NCI-H2196 treated with DMSO at 0.1 percent for 48 hours (cell line): ENCODE measurements at regions not wholly inside any gene's neighbourhood (a gene's known extent, or its start where the extent isn't known, plus 50 kb on each side); places are given as distances from the start of the nearest gene placed in this dataset.

Source experiments
- DNase-seq: peaks from one replicate; lab custom pipeline; 2025; ENCODE audit not compliant: unreplicated experiment; lab: John Stamatoyannopoulos, UW

DNA sequence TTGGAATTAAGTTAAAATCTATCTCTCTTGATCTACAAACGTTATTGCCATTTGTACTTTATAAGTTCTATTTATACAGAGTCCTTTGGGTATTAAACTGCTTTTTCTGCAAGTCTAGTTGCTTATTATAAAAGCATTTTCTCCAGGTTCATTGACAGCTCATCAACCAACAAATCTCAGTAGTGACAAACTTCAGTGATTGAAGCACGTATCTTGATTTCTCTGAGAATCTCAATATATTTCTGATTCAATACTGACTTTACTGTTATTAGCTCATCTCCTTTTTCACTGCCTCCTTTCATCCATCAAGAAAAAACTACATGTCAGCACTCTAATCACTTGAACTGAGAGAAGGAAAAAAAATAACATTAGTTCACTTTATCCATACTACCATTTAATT lies 630.2 kb downstream of the ARAP2 start:
- DNase-seq = no peak

DNA sequence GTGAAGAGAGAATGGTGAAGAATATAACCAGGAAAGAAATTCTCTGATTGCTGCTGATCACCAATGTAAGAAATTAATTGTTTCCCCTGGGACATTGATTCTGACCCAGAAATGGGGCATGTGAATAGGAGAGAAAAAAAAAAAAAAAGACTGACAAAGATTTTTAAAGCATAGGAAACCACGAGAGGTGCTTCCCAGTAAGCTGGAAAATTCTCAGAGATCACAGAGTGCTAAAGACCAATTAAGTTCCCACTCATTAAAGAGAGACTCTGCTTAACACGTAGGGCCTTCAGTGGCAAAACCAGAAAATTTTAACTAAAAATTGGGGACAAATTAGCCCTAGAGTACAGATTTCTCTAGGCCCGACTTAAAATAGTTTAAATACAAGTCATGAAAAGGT lies 604.4 kb downstream of the ARAP2 start:
- no peak for DNase-seq

GRCh38 chr4:35643661-35644060 lies 600.7 kb downstream of the ARAP2 start:
- DNase-seq = no peak

DNA sequence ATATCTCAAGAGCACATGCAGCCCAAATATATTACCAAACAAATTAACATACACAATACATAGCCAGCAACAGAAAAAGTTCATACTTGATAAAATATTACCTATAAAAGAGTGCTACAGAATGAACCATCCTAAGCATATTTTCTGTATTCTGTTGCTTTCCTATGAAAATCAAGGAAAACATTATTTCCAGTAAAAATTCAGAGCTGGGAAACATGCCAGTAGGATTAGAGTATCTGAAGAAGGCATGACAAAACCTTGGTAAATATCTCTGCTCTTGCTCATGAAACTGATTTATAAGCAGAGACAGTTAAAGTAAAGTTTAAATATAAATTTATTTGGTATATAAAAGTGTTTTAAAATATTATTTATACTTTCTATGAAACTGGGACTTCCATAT lies 599.7 kb downstream of the ARAP2 start:
- DNase-seq = no peak

DNA sequence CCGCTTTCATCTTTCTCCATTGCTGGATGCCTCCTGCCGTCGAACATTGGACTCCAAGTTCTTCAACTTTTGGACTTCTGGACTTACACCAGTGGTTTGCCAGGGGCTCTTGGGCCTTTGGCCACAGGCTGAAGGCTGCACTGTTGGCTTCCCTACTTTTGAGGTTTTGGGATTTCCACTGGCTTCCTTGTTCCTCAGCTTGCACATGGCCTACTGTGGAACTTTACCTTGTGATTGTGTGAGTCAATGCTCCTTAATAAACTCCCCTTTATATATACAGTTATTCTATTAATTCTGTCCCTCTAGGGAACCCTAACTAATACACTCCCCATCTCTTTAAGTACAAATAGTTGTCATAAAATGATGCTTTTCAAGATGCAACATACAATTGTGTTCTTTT lies 595.3 kb downstream of the ARAP2 start:
- no peak for DNase-seq

DNA sequence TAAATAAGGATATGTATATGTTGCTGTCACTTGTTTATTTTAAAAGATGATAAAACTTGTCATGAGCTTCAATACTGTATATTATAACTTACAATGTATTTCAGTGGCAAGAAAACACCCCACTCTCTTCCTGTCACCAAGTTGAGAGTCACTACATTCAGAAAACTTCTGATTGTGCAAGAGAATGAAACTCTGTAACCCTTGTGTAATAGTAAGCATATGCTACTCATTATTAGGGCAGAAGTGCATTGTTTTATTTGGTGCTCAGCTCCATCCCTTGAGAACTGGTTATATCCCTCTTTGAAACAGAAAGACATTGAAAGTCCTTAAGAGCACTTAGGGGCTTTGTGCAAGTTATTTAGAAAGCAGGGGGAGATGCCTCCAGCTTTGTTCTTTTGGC lies 594.5 kb downstream of the ARAP2 start:
- DNase-seq = no peak

DNA sequence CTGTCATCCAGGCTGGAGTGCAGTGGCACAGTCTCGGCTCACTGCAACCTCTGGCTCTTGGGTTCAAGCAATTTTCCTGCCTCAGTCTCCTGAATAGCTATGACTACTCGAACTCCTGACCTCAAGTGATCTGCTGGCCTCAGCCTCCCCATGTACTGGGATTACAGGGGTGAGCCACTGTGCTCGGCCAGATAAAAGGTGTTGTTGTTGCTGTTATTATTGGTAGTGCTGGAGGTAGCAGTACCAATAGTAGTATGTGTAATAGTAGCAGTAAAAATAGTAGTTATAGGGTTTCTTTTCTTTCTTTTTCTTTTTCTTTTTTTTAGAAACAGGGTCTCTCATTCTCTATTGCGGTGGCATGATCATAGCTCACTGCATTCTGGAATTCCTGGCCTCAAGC lies 592.1 kb downstream of the ARAP2 start:
- DNase-seq = no peak

DNA sequence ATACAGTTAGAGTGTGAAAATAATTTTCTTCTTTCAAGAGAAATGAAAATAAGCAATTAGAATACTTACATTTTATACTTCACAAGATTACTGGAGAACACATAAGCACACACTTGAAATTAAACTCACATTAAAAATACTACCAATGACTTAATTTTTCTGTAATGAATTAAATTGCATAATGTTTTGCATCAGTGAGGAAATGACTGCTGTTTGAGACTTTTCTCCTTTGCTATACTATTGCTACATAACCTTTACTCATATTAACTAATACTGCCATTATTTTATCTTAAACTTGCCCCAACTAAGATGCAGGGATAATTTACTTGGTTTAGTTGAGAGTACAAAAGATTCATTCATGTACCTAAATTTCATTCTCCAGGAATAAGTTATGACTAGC lies 590.9 kb downstream of the ARAP2 start:
- no peak for DNase-seq

DNA sequence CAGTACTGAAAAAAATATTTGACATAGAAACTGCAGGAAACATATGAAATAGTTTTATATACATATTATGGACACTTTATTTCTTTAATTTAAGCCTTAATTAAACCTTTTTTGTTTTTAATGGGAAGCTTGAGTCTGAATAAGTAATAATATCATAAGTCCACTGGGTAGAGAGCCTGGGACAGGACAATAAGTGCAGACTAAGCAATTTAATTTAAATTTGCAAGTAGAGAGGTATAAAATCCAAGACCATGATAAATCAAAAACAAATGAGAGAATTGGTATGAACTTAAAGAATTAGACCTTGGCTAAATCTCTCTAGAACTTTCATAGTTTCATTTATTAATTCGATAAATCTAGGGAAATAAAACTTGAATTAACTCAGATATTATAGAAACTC lies 571.2 kb downstream of the ARAP2 start:
- no peak for DNase-seq

GRCh38 chr4:35684755-35685154 lies 559.6 kb downstream of the ARAP2 start:
- no peak for DNase-seq

DNA sequence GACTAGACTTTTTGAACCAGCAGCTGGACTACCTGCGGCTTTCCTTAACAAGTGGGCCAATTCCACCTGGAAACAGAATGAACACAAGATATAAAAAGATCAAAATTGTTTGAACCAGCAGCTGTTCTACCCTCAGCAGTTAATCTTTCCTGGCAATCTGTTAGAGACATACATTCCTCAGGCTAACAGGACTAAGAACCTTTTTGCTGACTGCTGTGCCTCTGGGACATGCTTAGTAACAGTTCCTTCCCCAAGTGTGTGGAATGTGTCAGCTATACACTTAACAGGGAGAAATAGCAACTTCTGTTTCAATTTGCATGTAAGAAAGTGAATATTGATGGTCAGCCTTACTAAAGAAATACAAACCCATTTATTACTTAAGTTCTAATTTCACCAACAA lies 554.4 kb downstream of the ARAP2 start:
- no peak for DNase-seq

- no peak for DNase-seq
These were observed 554.0 kb downstream of the ARAP2 start for GRCh38 chr4:35690271-35690670.

DNA sequence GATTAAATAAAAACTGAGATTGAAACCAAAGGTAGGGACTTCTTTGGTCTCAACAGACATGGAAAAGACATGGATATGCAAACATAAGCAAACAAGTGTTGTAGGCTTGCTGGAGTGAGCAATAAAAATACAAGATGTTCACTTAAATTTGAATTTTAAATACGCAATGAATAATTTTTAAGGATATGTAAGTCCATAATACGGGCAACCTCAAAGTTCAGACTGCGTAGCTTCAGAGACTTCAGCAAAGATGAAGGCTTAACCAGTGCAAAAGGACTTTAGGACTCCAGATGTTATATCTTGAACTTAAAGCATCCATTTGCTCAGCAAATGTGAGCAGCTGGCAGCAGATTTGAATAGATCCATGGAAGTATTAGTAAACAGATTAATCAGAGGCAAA lies 549.3 kb downstream of the ARAP2 start:
- no peak for DNase-seq

GRCh38 chr4:35695421-35695820 lies 548.9 kb downstream of the ARAP2 start:
- DNase-seq = no peak

DNA sequence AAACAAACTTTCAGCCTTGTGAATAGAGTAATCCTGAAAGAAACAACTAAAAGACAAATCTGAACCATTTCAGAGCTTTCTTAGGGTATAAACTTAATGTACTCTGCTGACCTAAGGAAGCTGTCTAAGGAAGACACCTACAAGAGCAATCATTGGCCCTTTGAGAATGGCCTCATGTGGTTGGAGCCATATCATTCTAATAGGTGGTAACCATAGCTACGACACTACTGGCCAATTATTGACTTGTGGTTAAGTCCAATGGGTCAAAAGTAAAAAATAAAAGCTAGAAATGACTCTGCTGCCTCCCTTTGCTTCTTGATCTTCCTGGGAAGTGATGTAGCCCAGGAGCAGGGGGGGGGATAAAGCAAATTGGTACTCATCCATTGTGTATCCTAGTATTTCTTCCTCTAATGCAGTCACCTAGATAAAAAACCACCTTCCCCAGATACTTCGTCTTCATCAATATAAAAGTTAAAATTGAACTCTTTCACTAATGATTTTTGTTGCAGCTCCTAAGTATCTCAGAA lies 547.0 kb downstream of the ARAP2 start:
- DNase-seq = no peak

GRCh38 chr4:35700663-35701062 lies 543.7 kb downstream of the ARAP2 start:
- DNase-seq = no peak

DNA sequence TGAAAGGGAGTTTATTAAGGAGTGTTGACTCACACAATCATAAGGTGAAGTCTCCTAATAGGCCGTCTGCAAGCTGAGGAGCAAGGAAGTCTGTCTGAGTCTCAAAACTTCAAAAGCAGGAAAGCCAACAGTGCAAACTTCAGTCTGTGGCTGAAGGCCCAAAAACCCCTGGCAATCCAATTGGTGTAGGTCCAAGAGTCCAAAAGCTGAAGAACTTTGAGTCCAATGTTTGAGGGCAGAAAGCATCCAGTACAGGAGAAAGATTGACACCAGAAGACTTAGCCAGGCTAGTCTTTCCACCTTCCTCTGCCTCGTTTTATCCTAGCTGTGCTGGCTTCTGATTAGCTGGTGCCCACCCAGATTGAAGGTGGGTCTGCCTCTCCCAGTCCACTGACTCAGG lies 535.2 kb downstream of the ARAP2 start:
- no peak for DNase-seq

GRCh38 chr4:35710343-35710742 lies 534.0 kb downstream of the ARAP2 start:
- no peak for DNase-seq

DNA sequence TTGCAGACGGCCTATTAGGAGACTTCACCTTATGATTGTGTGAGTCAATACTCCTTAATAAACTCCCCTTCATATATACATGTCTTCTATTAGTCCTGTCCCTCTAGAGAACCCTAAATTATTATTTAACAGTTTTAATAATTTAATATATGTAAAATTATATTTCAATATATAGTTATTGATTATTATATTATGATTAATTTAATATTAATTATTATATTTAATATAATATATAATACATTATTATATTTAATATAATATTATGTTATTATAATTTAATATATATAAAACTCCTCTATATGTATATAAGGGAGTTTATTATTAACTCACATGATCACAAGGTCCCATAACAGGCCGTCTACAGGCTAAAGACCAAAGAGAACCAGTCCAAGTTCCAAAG lies 533.2 kb downstream of the ARAP2 start:
- DNase-seq = no peak

GRCh38 chr4:35723973-35724372 lies 520.3 kb downstream of the ARAP2 start:
- no peak for DNase-seq

DNA sequence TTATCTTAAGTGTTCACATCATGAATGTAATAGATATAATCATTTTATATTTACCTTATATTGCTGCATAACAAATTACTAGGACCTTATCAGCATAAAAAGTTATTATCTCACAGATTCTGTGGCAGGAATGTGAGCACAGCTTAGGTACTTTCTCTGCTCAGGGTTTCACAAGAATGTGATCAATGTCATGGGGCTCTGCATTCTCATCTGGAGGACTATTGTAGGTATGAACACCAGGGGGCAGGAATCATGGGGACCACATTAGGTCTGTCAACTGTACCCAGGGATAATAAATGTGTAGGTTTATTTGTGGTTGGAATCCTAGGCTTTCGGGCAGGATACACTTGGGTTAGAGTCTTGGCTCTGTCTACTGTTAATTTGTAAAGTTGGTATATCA lies 519.2 kb downstream of the ARAP2 start:
- DNase-seq = no peak

DNA sequence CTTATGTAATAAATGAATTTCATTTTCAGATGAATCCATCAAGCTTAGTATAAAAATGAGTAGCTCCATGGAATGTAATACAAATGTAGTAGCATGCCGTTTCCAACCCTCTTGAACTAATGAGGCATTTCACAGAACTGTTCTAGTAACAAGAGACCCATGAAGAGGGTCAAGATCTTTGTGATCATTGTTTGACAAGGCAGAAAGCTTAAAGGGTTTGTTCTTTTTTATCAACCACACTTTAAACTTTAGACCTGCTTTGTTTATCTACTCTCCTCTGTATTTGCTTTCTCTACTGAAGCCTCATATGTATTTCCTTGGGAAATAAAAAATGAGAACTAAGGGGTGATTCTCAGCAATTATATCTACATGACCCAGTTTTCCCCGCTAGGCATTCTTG lies 513.9 kb downstream of the ARAP2 start:
- no peak for DNase-seq

- no peak for DNase-seq
These were observed 509.8 kb downstream of the ARAP2 start for GRCh38 chr4:35734381-35735098.
